Fibroblast of lung (primary cell): ENCODE measurements at regions not wholly inside any gene's neighbourhood (a gene's known extent, or its start where the extent isn't known, plus 50 kb on each side); places are given as distances from the start of the nearest gene placed in this dataset.

Experiments
- DNase-seq, 2 donors: peaks; one replicate each; pipeline versions ENCODE4 v3.0.0 to v3.0.0-alpha.2; 2010; ENCODE audit warnings: low read depth in 2 of 2
- H2AFZ ChIP-seq: 2 replicates; pipeline ENCODE4 v1.5.1; 2012; ENCODE audit warnings: low read length, control low read depth, inconsistent platforms
- H3K27ac ChIP-seq: 2 replicates; pipeline ENCODE4 v1.5.1; 2011; ENCODE audit warnings: low read length, control low read depth; ENCODE audit not compliant: insufficient read depth
- H3K27me3 ChIP-seq: 2 replicates; pipeline ENCODE4 v1.5.1; 2011; ENCODE audit warnings: mild to moderate bottlenecking, low read length; ENCODE audit not compliant: control insufficient read depth, insufficient read depth
- H3K36me3 ChIP-seq: 2 replicates; pipeline ENCODE4 v1.5.1; 2011; ENCODE audit warnings: low read length; ENCODE audit not compliant: control insufficient read depth, insufficient read depth
- H3K4me1 ChIP-seq: 2 replicates; pipeline ENCODE4 v1.5.1; 2011; ENCODE audit warnings: low read length; ENCODE audit not compliant: control insufficient read depth, insufficient read depth; ENCODE audit errors: extremely low read depth
- H3K4me2 ChIP-seq: 2 replicates; pipeline ENCODE4 v1.5.1; 2011; ENCODE audit warnings: low read length, control low read depth; ENCODE audit not compliant: insufficient read depth; ENCODE audit errors: extremely low read depth
- H3K4me3 ChIP-seq, 4 experiments: fragments of 200-600 bp in 1 of 4; sonication (generic) in 1 of 4; replicated peaks in 1 of 4; 2 replicates each; pipeline ENCODE4 v1.5.1; 2011 to 2016; ENCODE audit warnings: low read length in 4 of 4, low read depth in 3 of 4, mild to moderate bottlenecking in 3 of 4, control low read depth in 2 of 4, inconsistent platforms in 1 of 4, mixed read lengths in 1 of 4; ENCODE audit not compliant: insufficient read depth in 1 of 4; ENCODE audit errors: control extremely low read depth in 1 of 4
- H3K79me2 ChIP-seq: 2 replicates; pipeline ENCODE4 v1.5.1; 2012; ENCODE audit warnings: mild to moderate bottlenecking, low read length, inconsistent platforms; ENCODE audit not compliant: control insufficient read depth, insufficient read depth
- H3K9ac ChIP-seq: 2 replicates; pipeline ENCODE4 v1.5.1; 2011; ENCODE audit warnings: mild to moderate bottlenecking, low read length, control low read depth; ENCODE audit not compliant: insufficient read depth
- H3K9me3 ChIP-seq: 2 replicates; pipeline ENCODE4 v1.5.1; 2012; ENCODE audit warnings: low read depth, low read length; ENCODE audit not compliant: control insufficient read depth, insufficient read depth
- H4K20me1 ChIP-seq: 2 replicates; pipeline ENCODE4 v1.5.1; 2011; ENCODE audit warnings: low read length; ENCODE audit not compliant: control insufficient read depth, insufficient read depth; ENCODE audit errors: extremely low read depth
- CTCF ChIP-seq, 2 donors: IDR thresholded peaks in 1 of 2; conservative IDR thresholded peaks in 1 of 2; 1 replicate in 1 of 2; 2 replicates in 1 of 2; pipeline ENCODE4 v1.5.1; 2011 to 2012; ENCODE audit warnings: low read length in 2 of 2, control low read depth in 1 of 2, inconsistent platforms in 1 of 2, low read depth in 1 of 2, mild to moderate bottlenecking in 1 of 2
- EZH2 ChIP-seq: IDR thresholded peaks from 2 replicates; pipeline ENCODE4 v1.5.1; 2012; ENCODE audit warnings: low read length, control low read depth, mild to moderate bottlenecking; ENCODE audit errors: missing control alignments

DNA sequence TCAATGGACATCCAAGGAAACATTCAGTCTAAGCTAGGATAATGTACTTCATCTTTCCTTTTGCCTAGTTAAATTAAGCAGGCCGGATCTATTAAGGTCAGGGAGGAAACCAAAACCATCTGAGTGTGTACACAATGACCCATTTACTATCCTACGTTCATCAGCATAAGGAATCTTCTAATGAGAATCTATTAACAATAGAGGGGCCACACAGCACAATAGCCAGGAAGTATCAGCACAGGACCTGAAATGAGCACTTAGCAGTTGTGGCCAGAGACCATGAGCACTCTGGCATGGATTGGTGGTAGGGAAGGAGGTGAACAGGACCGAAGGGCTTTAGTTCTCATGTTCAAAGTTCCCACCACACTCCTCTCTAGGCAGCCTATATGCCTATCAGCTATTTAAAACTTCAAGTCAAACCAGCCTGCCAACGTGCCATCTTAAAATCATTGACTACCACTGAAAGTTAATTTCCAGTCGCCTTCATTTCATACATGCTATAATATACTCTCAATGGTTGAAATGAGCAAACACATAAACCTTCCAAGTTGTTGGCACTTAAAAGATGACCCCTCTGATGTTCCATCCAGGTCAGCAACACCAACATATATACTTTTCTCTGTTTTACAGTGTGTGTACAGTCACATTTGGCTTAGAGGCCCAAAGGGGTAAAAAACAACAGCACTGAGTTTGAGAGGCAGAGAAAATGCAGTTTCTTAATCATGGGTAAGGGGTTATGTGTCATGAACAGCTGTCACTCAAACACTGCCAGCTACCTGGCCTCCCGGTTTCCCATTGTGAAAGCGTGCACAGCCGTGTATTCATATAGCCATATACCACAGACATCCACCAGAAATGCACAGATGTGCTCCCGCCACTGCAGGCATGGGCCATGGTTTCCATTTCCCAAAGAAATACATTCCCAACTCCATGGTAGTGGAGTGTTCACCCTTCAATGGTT, 184.3 kb downstream of the TBXT start:
- peaks cover 7% of the 10 kb centered on the region for H3K27me3 ChIP-seq
- no peaks in the 10 kb centered on the region for H3K36me3 ChIP-seq
- no peaks in the 10 kb centered on the region for H4K20me1 ChIP-seq
- TF ChIP-seq EZH2 (no peak), CTCF (conservative IDR thresholded peaks at IDR 0.05 in 1 of 2, IDR thresholded peaks at IDR 0.05 in 1 of 2; ENCODE audit: low read depth in 1 of 2, low read length in 2 of 2) (no peak)
- H3K4me1 ChIP-seq = no peaks in the 10 kb centered on the region
- H3K9ac ChIP-seq = no peak overlapping the region
- no peak overlapping the region for H3K27ac ChIP-seq
- H3K4me2 ChIP-seq = no peak overlapping the region
- no peaks in the 10 kb centered on the region for H3K9me3 ChIP-seq
- H2AFZ ChIP-seq = no peak overlapping the region
- H3K79me2 ChIP-seq = no peaks in the 10 kb centered on the region
- no peak for DNase-seq
- H3K4me3 ChIP-seq = no peak overlapping the region

DNA sequence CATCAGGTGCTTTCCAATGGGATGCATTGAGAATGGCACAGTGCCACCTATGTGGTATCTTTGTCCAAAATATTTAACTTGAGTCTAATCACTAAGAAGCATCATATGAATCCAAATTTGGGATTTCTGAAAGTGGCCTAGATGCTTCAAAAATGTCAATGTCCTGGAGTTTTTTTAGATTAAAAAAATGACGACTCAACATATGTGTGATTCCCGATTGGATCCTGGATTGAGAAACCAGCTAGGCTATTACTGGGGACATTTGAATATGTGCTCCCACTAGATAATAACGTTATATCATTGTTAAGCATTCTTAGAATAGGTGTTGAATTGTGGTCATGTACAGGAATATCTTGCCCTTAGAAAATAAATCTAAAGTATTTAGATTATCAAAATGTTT, 189.2 kb downstream of the TBXT start:
- H3K9ac ChIP-seq = no peak overlapping the region
- no peak overlapping the region for H2AFZ ChIP-seq
- no peak overlapping the region for H3K27ac ChIP-seq
- no peak overlapping the region for H3K4me3 ChIP-seq
- no peak overlapping the region for H3K4me2 ChIP-seq
- no peaks in the 10 kb centered on the region for H4K20me1 ChIP-seq
- H3K4me1 ChIP-seq = no peaks in the 10 kb centered on the region
- no peak for DNase-seq
- TF ChIP-seq EZH2 (no peak), CTCF (conservative IDR thresholded peaks at IDR 0.05 in 1 of 2, IDR thresholded peaks at IDR 0.05 in 1 of 2; ENCODE audit: low read depth in 1 of 2, low read length in 2 of 2) (no peak)
- no peaks in the 10 kb centered on the region for H3K79me2 ChIP-seq
- no peaks in the 10 kb centered on the region for H3K9me3 ChIP-seq
- H3K36me3 ChIP-seq = no peaks in the 10 kb centered on the region
- no peaks in the 10 kb centered on the region for H3K27me3 ChIP-seq

- Histone ChIP-seq H3K4me1 (no peaks in the 10 kb centered on the region), H3K4me3 (no peak overlapping the region), H3K4me2 (no peak overlapping the region), H3K27me3 (no peaks in the 10 kb centered on the region), H2AFZ (no peak overlapping the region), H3K79me2 (no peaks in the 10 kb centered on the region), H3K9ac (no peak overlapping the region), H4K20me1 (no peaks in the 10 kb centered on the region), H3K36me3 (no peaks in the 10 kb centered on the region), H3K9me3 (no peaks in the 10 kb centered on the region), H3K27ac (no peak overlapping the region)
- TF ChIP-seq CTCF (conservative IDR thresholded peaks at IDR 0.05 in 1 of 2, IDR thresholded peaks at IDR 0.05 in 1 of 2; ENCODE audit: low read depth in 1 of 2, low read length in 2 of 2) (no peak), EZH2 (no peak)
- no peak for DNase-seq
Observed at GRCh38 chr6:165976684-165977083, 191.0 kb downstream of the TBXT start.
